HEK293 (cell line): ENCODE measurements at regions not wholly inside any gene's neighbourhood (a gene's known extent, or its start where the extent isn't known, plus 50 kb on each side); places are given as distances from the start of the nearest gene placed in this dataset.

Experiments used
- CTCF ChIA-PET: fragments of 350-600 bp; formaldehyde crosslinking; extraction: SDS; loops from one replicate; lab custom pipeline; 2021; ENCODE audit warnings: antibody characterized with exemption; lab: Yijun Ruan, JAX
- POLR2A ChIA-PET: fragments of 300-600 bp; formaldehyde crosslinking; extraction: SDS; loops from one replicate; lab custom pipeline; 2020; ENCODE audit warnings: antibody characterized with exemption, inconsistent platforms; lab: Yijun Ruan, JAX
- H3K27ac ChIP-seq: fragments of 200-500 bp; sonication (Bioruptor generic); 2 replicates; pipeline ENCODE4 v1.5.1; 2014; ENCODE audit warnings: low read depth, low read length, control low read depth, inconsistent platforms; ENCODE audit errors: extremely low read depth
- H3K36me3 ChIP-seq, 2 experiments: fragments of 200-500 bp in 1 of 2; sonication (Bioruptor generic) in 1 of 2; 1 replicate in 1 of 2; 2 replicates in 1 of 2; pipeline ENCODE4 v1.5.1; 2014 to 2017; ENCODE audit warnings: inconsistent platforms in 2 of 2, low read length in 2 of 2; ENCODE audit not compliant: control insufficient read depth in 2 of 2, insufficient read depth in 1 of 2
- H3K4me1 ChIP-seq: fragments of 200-500 bp; sonication (Bioruptor generic); 2 replicates; pipeline ENCODE4 v1.5.1; 2014; ENCODE audit warnings: mild to moderate bottlenecking, low read length, inconsistent platforms; ENCODE audit not compliant: control insufficient read depth, insufficient read depth
- H3K4me3 ChIP-seq: 2 replicates; pipeline ENCODE4 v1.5.1; 2011; ENCODE audit warnings: low read depth, mild to moderate bottlenecking, control low read depth, low read length, moderate library complexity
- H3K9me3 ChIP-seq: fragments of 200-500 bp; sonication (Bioruptor generic); 2 replicates; pipeline ENCODE4 v1.5.1; 2014; ENCODE audit warnings: low read depth, low read length, inconsistent platforms; ENCODE audit not compliant: control insufficient read depth, insufficient read depth
- BCL11A ChIP-seq: fragments of 450-650 bp; formaldehyde crosslinking; IDR thresholded peaks from 2 replicates; pipeline ENCODE4 v1.5.1; 2016; ENCODE audit warnings: low read depth, missing biosample characterization, missing genetic modification characterization
- BCL11B ChIP-seq: fragments of 450-650 bp; formaldehyde crosslinking; IDR thresholded peaks from 2 replicates; pipeline ENCODE4 v1.5.1; 2016; ENCODE audit warnings: low read depth, missing biosample characterization, missing genetic modification characterization
- MYNN ChIP-seq: fragments of 450-650 bp; formaldehyde crosslinking; IDR thresholded peaks from 2 replicates; pipeline ENCODE4 v1.5.1; 2016; ENCODE audit warnings: missing biosample characterization, missing genetic modification characterization, borderline replicate concordance
- PRDM1 ChIP-seq: fragments of 450-650 bp; formaldehyde crosslinking; IDR thresholded peaks from 2 replicates; pipeline ENCODE4; 2016; ENCODE audit warnings: missing biosample characterization, missing genetic modification characterization
- ZFHX2 ChIP-seq: fragments of 450-650 bp; formaldehyde crosslinking; conservative IDR thresholded peaks from 2 replicates; pipeline ENCODE4 v1.5.1; 2016; ENCODE audit warnings: missing biosample characterization, missing genetic modification characterization
- ZNF112 ChIP-seq: fragments of 450-650 bp; formaldehyde crosslinking; IDR thresholded peaks from 2 replicates; pipeline ENCODE4 v1.5.0; 2017; ENCODE audit warnings: missing biosample characterization, missing genetic modification characterization
- ZNF133 ChIP-seq: fragments of 450-650 bp; formaldehyde crosslinking; IDR thresholded peaks from 2 replicates; pipeline ENCODE4 v1.5.1; 2016; ENCODE audit warnings: missing biosample characterization, missing genetic modification characterization
- ZNF157 ChIP-seq: fragments of 450-650 bp; formaldehyde crosslinking; IDR thresholded peaks from 2 replicates; pipeline ENCODE4 v1.5.1; 2016; ENCODE audit warnings: missing biosample characterization, missing genetic modification characterization
- ZNF266 ChIP-seq: fragments of 450-650 bp; formaldehyde crosslinking; IDR thresholded peaks from 2 replicates; pipeline ENCODE4 v1.5.1; 2016; ENCODE audit warnings: missing biosample characterization, missing genetic modification characterization, low read depth
- ZNF324 ChIP-seq: fragments of 450-650 bp; formaldehyde crosslinking; IDR thresholded peaks from 2 replicates; pipeline ENCODE4 v1.5.1; 2016; ENCODE audit warnings: missing biosample characterization, missing genetic modification characterization
- ZNF335 ChIP-seq: fragments of 450-650 bp; formaldehyde crosslinking; conservative IDR thresholded peaks from 2 replicates; pipeline ENCODE4 v1.5.1; 2016; ENCODE audit warnings: missing biosample characterization, missing genetic modification characterization
- ZNF571 ChIP-seq: fragments of 450-650 bp; formaldehyde crosslinking; IDR thresholded peaks from 2 replicates; pipeline ENCODE4 v1.5.0; 2017; ENCODE audit warnings: missing biosample characterization, missing genetic modification characterization
- ZNF629 ChIP-seq: fragments of 450-650 bp; formaldehyde crosslinking; IDR thresholded peaks from 2 replicates; pipeline ENCODE4 v1.5.1; 2017; ENCODE audit warnings: missing biosample characterization, missing genetic modification characterization
- TF ChIP-seq, protein P1 (sequence below): fragments of 450-650 bp; formaldehyde crosslinking; IDR thresholded peaks from 2 replicates; pipeline ENCODE4 v1.5.1; 2016; ENCODE audit warnings: missing biosample characterization, missing genetic modification characterization
- TF ChIP-seq, protein P2 (sequence below): fragments of 450-650 bp; formaldehyde crosslinking; IDR thresholded peaks from 2 replicates; pipeline ENCODE4 v1.5.1; 2016; ENCODE audit warnings: missing biosample characterization, missing genetic modification characterization, low read depth
- TF ChIP-seq, protein P3 (sequence below): fragments of 450-650 bp; IDR thresholded peaks from 2 replicates; pipeline ENCODE4 v1.5.1; 2018; ENCODE audit warnings: missing biosample characterization, missing genetic modification characterization
- TF ChIP-seq, protein P4 (sequence below): fragments of 450-650 bp; formaldehyde crosslinking; IDR thresholded peaks from 2 replicates; pipeline ENCODE4 v1.5.1; 2016; ENCODE audit warnings: missing biosample characterization, missing genetic modification characterization
- TF ChIP-seq, protein P5 (sequence below): fragments of 450-650 bp; formaldehyde crosslinking; IDR thresholded peaks from 2 replicates; pipeline ENCODE4 v1.5.1; 2016; ENCODE audit warnings: missing biosample characterization, missing genetic modification characterization, low read depth

DNA sequence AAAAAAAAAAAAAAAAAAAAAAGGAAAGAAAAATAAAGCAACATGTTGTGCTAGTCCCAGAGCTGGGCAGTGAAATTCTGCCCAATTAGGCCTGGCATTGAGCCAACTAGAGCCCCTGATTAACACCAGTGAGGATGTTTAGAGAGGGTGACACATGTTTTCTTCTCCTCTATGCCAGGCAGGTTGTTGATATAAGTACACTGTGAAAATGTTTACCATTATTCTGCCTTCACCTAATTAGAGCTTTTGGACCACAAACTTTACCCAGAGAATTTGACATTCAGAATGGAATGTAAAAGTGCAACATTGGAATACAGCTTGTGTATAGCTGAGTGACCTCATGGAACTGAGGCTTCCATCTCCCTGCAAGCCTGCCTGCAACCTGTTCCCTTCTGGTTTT is 62.0 kb upstream of the EPCAM start (continued):
- TF ChIP-seq, protein P1, sequence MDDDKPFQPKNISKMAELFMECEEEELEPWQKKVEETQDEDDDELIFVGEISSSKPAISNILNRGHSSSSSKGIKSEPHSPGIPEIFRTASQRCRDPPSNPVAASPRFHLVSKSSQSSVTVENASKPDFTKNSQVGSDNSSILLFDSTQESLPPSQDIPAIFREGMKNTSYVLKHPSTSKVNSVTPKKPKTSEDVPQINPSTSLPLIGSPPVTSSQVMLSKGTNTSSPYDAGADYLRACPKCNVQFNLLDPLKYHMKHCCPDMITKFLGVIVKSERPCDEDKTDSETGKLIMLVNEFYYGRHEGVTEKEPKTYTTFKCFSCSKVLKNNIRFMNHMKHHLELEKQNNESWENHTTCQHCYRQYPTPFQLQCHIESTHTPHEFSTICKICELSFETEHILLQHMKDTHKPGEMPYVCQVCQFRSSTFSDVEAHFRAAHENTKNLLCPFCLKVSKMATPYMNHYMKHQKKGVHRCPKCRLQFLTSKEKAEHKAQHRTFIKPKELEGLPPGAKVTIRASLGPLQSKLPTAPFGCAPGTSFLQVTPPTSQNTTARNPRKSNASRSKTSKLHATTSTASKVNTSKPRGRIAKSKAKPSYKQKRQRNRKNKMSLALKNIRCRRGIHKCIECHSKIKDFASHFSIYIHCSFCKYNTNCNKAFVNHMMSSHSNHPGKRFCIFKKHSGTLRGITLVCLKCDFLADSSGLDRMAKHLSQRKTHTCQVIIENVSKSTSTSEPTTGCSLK (tag by site-specific recombination): no peak
- TF ChIP-seq BCL11B (tag by site-specific recombination): no peak
- no peak for TF ChIP-seq ZNF157
- no peak for TF ChIP-seq ZFHX2 (tag by site-specific recombination)
- peak; percentile 41; the same call in 1 of the 2 replicates for TF ChIP-seq ZNF629 (tag by site-specific recombination)

DNA sequence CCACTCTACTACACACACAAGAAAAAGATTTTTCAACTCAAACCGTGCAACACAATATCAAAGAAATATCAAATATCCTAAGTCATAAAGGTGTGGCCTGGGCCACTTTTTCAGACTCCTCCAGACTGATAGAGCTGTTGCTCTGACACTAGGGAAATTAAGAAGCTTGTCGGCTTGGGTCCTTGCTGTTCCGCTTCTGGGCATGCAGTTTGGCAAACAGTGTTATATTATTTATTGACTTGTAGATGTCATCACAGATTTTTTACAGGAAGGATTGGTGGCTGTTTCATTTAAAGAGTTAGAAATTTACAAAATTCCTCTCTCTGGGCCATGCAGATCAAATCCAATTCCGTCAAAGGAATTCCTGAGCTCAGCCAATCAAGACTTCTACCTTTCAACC is 64.5 kb upstream of the EPCAM start:
- Histone ChIP-seq H3K4me3 (no peak overlapping the region), H3K27ac (no peak overlapping the region), H3K4me1 (peaks cover 18% of the 10 kb centered on the region), H3K9me3 (no peaks in the 10 kb centered on the region), H3K36me3 (no peaks in the 10 kb centered on the region)
- TF ChIP-seq ZNF266 (no peak), ZNF335 (tag by site-specific recombination) (no peak), ZNF112 (tag by site-specific recombination) (no peak), ZNF571 (tag by site-specific recombination) (no peak), PRDM1 (no peak), ZNF133 (no peak), MYNN (tag by site-specific recombination) (no peak), BCL11A (no peak), ZNF324 (tag by site-specific recombination) (no peak)
- TF ChIP-seq, protein P2, sequence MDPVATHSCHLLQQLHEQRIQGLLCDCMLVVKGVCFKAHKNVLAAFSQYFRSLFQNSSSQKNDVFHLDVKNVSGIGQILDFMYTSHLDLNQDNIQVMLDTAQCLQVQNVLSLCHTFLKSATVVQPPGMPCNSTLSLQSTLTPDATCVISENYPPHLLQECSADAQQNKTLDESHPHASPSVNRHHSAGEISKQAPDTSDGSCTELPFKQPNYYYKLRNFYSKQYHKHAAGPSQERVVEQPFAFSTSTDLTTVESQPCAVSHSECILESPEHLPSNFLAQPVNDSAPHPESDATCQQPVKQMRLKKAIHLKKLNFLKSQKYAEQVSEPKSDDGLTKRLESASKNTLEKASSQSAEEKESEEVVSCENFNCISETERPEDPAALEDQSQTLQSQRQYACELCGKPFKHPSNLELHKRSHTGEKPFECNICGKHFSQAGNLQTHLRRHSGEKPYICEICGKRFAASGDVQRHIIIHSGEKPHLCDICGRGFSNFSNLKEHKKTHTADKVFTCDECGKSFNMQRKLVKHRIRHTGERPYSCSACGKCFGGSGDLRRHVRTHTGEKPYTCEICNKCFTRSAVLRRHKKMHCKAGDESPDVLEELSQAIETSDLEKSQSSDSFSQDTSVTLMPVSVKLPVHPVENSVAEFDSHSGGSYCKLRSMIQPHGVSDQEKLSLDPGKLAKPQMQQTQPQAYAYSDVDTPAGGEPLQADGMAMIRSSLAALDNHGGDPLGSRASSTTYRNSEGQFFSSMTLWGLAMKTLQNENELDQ (tag by site-specific recombination): no peak
- TF ChIP-seq, protein P3, sequence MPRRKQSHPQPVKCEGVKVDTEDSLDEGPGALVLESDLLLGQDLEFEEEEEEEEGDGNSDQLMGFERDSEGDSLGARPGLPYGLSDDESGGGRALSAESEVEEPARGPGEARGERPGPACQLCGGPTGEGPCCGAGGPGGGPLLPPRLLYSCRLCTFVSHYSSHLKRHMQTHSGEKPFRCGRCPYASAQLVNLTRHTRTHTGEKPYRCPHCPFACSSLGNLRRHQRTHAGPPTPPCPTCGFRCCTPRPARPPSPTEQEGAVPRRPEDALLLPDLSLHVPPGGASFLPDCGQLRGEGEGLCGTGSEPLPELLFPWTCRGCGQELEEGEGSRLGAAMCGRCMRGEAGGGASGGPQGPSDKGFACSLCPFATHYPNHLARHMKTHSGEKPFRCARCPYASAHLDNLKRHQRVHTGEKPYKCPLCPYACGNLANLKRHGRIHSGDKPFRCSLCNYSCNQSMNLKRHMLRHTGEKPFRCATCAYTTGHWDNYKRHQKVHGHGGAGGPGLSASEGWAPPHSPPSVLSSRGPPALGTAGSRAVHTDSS (tag by site-specific recombination): no peak
- TF ChIP-seq, protein P4, sequence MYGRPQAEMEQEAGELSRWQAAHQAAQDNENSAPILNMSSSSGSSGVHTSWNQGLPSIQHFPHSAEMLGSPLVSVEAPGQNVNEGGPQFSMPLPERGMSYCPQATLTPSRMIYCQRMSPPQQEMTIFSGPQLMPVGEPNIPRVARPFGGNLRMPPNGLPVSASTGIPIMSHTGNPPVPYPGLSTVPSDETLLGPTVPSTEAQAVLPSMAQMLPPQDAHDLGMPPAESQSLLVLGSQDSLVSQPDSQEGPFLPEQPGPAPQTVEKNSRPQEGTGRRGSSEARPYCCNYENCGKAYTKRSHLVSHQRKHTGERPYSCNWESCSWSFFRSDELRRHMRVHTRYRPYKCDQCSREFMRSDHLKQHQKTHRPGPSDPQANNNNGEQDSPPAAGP (tag by site-specific recombination): no peak
- TF ChIP-seq, protein P5, sequence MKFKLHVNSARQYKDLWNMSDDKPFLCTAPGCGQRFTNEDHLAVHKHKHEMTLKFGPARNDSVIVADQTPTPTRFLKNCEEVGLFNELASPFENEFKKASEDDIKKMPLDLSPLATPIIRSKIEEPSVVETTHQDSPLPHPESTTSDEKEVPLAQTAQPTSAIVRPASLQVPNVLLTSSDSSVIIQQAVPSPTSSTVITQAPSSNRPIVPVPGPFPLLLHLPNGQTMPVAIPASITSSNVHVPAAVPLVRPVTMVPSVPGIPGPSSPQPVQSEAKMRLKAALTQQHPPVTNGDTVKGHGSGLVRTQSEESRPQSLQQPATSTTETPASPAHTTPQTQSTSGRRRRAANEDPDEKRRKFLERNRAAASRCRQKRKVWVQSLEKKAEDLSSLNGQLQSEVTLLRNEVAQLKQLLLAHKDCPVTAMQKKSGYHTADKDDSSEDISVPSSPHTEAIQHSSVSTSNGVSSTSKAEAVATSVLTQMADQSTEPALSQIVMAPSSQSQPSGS (tag by site-specific recombination): no peak
- CTCF ChIA-PET: interaction anchor here (0.7 to 2.8 kb wide), 2 partner anchors 17 to 22 kb away, joined by 3 to 15 read pairs; no protein-coding TSS in a partner anchor
- POLR2A ChIA-PET: no interaction called here
